GM23338 (cell line): ENCODE measurements at regions not wholly inside any gene's neighbourhood (a gene's known extent, or its start where the extent isn't known, plus 50 kb on each side); places are given as distances from the start of the nearest gene placed in this dataset.

Experiments
- ATAC-seq: fragments of 200-7000 bp; cut with Tn5 transposase; 3 replicates; pipeline ENCODE4 v1.9.1; 2020
- DNase-seq: peaks from one replicate; pipeline ENCODE4 v3.0.0-alpha.2; 2015; ENCODE audit warnings: low spot score
- H2AFZ ChIP-seq: fragments of 200-600 bp; sonication (generic); 2 replicates; pipeline ENCODE4 v1.8.0; 2016; ENCODE audit warnings: antibody characterized with exemption, mild to moderate bottlenecking, moderate library complexity
- H3F3A ChIP-seq: fragments of 200-600 bp; sonication (generic); replicated peaks from 2 replicates; pipeline ENCODE4 v1.8.0; 2017; ENCODE audit warnings: antibody characterized with exemption, mixed run types, low read depth
- H3K27ac ChIP-seq: fragments of 200-600 bp; sonication (generic); 2 replicates; pipeline ENCODE4 v1.6.1; 2016; ENCODE audit warnings: low read depth
- H3K27me3 ChIP-seq: fragments of 200-600 bp; sonication (generic); 2 replicates; pipeline ENCODE4 v1.8.0; 2016; ENCODE audit warnings: mild to moderate bottlenecking, mixed run types, moderate library complexity; ENCODE audit not compliant: insufficient read depth
- H3K36me3 ChIP-seq: fragments of 200-600 bp; sonication (generic); 2 replicates; pipeline ENCODE4 v1.8.0; 2016; ENCODE audit warnings: mild to moderate bottlenecking; ENCODE audit not compliant: insufficient read depth
- H3K4me1 ChIP-seq: fragments of 200-600 bp; sonication (generic); 2 replicates; pipeline ENCODE4 v1.8.0; 2016; ENCODE audit warnings: mild to moderate bottlenecking, moderate library complexity; ENCODE audit not compliant: insufficient read depth
- H3K4me2 ChIP-seq: fragments of 200-600 bp; sonication (generic); 2 replicates; pipeline ENCODE4 v1.7.1; 2017; ENCODE audit warnings: mixed run types
- H3K4me3 ChIP-seq: fragments of 200-600 bp; sonication (generic); 2 replicates; pipeline ENCODE4 v1.6.1; 2016; ENCODE audit warnings: mixed run types
- H3K79me2 ChIP-seq: fragments of 200-600 bp; sonication (generic); replicated peaks from 2 replicates; pipeline ENCODE4 v1.8.0; 2017; ENCODE audit warnings: mild to moderate bottlenecking; ENCODE audit not compliant: insufficient read depth
- H3K9me2 ChIP-seq: fragments of 200-600 bp; sonication (generic); 2 replicates; pipeline ENCODE4 v1.8.0; 2017; ENCODE audit not compliant: insufficient read depth
- H4K20me1 ChIP-seq: fragments of 200-600 bp; sonication (generic); replicated peaks from 2 replicates; pipeline ENCODE4 v1.8.0; 2017; ENCODE audit warnings: mild to moderate bottlenecking; ENCODE audit not compliant: insufficient read depth
- H3K27ac Mint-ChIP-seq: 2 replicates; pipeline ENCODE4 v1.8.0; 2020; ENCODE audit warnings: inconsistent platforms, mild to moderate bottlenecking, moderate library complexity, mixed read lengths
- H3K27me3 Mint-ChIP-seq: 3 replicates; pipeline ENCODE4 v1.8.0; 2022; ENCODE audit warnings: low read depth, mild to moderate bottlenecking, moderate library complexity, mixed read lengths, inconsistent platforms; ENCODE audit not compliant: insufficient read depth, poor library complexity
- H3K36me3 Mint-ChIP-seq: 3 replicates; pipeline ENCODE4 v1.8.0; 2021; ENCODE audit warnings: low read depth, mild to moderate bottlenecking, inconsistent platforms, moderate library complexity, mixed read lengths
- H3K4me1 Mint-ChIP-seq: 3 replicates; pipeline ENCODE4 v1.8.0; 2020; ENCODE audit warnings: mild to moderate bottlenecking, inconsistent platforms, mixed read lengths
- H3K4me3 Mint-ChIP-seq: 3 replicates; pipeline ENCODE4 v1.8.0; 2021; ENCODE audit warnings: moderate library complexity, mild to moderate bottlenecking, inconsistent platforms, mixed read lengths
- H3K9me3 Mint-ChIP-seq: 3 replicates; pipeline ENCODE4 v1.8.0; 2020; ENCODE audit warnings: moderate library complexity, mild to moderate bottlenecking, inconsistent platforms, mixed read lengths
- CREB1 ChIP-seq: fragments of 250-450 bp; sonication (Bioruptor Pico); IDR thresholded peaks from 2 replicates; pipeline ENCODE4 v1.5.0; 2020; ENCODE audit warnings: low read depth, mild to moderate bottlenecking, moderate library complexity
- CTCF ChIP-seq, 2 experiments: fragments of 200-600 bp in 1 of 2; sonication (generic) in 1 of 2; conservative IDR thresholded peaks; 2 replicates each; pipeline versions ENCODE4 v1.5.1 to v1.6.1; 2016 to 2017; ENCODE audit warnings: antibody characterized with exemption in 2 of 2, low read depth in 2 of 2, mild to moderate bottlenecking in 2 of 2, moderate library complexity in 1 of 2
- ETS1 ChIP-seq: IDR thresholded peaks from 2 replicates; pipeline ENCODE4 v1.6.1; 2016; ENCODE audit warnings: antibody characterized with exemption
- EZH2 ChIP-seq: fragments of 200-600 bp; sonication (generic); IDR thresholded peaks from one replicate; pipeline ENCODE4 v1.8.0; 2017; ENCODE audit warnings: antibody characterized with exemption, mild to moderate bottlenecking, low read depth; ENCODE audit not compliant: unreplicated experiment
- EZH2phosphoT487 ChIP-seq: fragments of 200-600 bp; sonication (generic); IDR thresholded peaks from one replicate; pipeline ENCODE4 v1.8.1; 2018; ENCODE audit warnings: antibody characterized with exemption; ENCODE audit not compliant: unreplicated experiment
- JUNB ChIP-seq: IDR thresholded peaks from one replicate; pipeline ENCODE4 v1.6.1; 2016; ENCODE audit warnings: antibody characterized with exemption; ENCODE audit not compliant: unreplicated experiment
- NANOG ChIP-seq: IDR thresholded peaks from 2 replicates; pipeline ENCODE4 v1.6.1; 2016; ENCODE audit warnings: antibody characterized with exemption, borderline replicate concordance
- POLR2AphosphoS5 ChIP-seq: IDR thresholded peaks from 2 replicates; pipeline ENCODE4 v1.6.1; 2016; ENCODE audit warnings: antibody characterized with exemption, low read depth
- STAT1 ChIP-seq: IDR thresholded peaks from one replicate; pipeline ENCODE4 v1.6.1; 2016; ENCODE audit warnings: antibody characterized with exemption; ENCODE audit not compliant: unreplicated experiment
- ZNF114 ChIP-seq: fragments of 250-450 bp; sonication (Bioruptor Pico); IDR thresholded peaks from 2 replicates; pipeline ENCODE4 v1.5.0; 2020; ENCODE audit warnings: mild to moderate bottlenecking, moderate library complexity
- ZNF331 ChIP-seq: fragments of 250-450 bp; sonication (Bioruptor Pico); IDR thresholded peaks from 2 replicates; pipeline ENCODE4 v1.5.0; 2020; ENCODE audit warnings: low read depth, mild to moderate bottlenecking, moderate library complexity
- ZNF462 ChIP-seq: fragments of 250-450 bp; sonication (Bioruptor Pico); IDR thresholded peaks from 2 replicates; pipeline ENCODE4 v1.5.0; 2020; ENCODE audit warnings: mild to moderate bottlenecking, moderate library complexity
- TF ChIP-seq, protein P1 (sequence below): IDR thresholded peaks from one replicate; pipeline ENCODE4 v1.6.1; 2018; ENCODE audit warnings: antibody characterized with exemption; ENCODE audit not compliant: unreplicated experiment

DNA sequence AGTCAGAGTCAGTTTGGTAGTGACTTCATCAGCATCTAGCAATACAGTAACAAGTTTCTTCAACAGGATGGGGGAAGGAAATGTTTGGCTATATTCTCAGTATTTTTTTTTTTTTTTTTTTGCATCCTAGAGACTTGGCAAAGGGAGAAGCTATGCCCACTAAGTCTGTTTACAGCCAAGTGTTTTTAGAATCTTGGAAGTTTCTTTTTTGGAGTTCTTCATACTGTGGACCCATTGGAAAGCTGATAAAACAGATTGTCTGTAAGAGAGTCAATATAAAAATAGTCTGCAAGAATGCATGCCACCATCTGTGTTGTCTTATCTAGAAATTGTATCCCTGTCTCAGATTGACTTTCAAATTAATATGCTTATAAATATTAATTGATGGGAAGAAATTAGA, 171.2 kb downstream of the ADCYAP1 start:
- no peak for TF ChIP-seq JUNB
- no peak for TF ChIP-seq ZNF462
- no peak for TF ChIP-seq STAT1
- TF ChIP-seq, protein P1, sequence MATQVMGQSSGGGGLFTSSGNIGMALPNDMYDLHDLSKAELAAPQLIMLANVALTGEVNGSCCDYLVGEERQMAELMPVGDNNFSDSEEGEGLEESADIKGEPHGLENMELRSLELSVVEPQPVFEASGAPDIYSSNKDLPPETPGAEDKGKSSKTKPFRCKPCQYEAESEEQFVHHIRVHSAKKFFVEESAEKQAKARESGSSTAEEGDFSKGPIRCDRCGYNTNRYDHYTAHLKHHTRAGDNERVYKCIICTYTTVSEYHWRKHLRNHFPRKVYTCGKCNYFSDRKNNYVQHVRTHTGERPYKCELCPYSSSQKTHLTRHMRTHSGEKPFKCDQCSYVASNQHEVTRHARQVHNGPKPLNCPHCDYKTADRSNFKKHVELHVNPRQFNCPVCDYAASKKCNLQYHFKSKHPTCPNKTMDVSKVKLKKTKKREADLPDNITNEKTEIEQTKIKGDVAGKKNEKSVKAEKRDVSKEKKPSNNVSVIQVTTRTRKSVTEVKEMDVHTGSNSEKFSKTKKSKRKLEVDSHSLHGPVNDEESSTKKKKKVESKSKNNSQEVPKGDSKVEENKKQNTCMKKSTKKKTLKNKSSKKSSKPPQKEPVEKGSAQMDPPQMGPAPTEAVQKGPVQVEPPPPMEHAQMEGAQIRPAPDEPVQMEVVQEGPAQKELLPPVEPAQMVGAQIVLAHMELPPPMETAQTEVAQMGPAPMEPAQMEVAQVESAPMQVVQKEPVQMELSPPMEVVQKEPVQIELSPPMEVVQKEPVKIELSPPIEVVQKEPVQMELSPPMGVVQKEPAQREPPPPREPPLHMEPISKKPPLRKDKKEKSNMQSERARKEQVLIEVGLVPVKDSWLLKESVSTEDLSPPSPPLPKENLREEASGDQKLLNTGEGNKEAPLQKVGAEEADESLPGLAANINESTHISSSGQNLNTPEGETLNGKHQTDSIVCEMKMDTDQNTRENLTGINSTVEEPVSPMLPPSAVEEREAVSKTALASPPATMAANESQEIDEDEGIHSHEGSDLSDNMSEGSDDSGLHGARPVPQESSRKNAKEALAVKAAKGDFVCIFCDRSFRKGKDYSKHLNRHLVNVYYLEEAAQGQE = no peak
- no peak for TF ChIP-seq ZNF331 (CRISPR knock-in tag)
- TF ChIP-seq ETS1 = no peak
- no peak for TF ChIP-seq ZNF114
- no peak for TF ChIP-seq EZH2
- no peak for TF ChIP-seq CREB1
- no peak for TF ChIP-seq POLR2AphosphoS5
- TF ChIP-seq CTCF (conservative IDR thresholded peaks at IDR 0.05; ENCODE audit: low read depth in 2 of 2) = no peak
- no peak for TF ChIP-seq NANOG
- TF ChIP-seq EZH2phosphoT487 = no peak
- Histone ChIP-seq H3K36me3 (no peaks in the 10 kb centered on the region), H3K4me2 (no peak overlapping the region), H3K4me1 (no peaks in the 10 kb centered on the region), H4K20me1 (no peaks in the 10 kb centered on the region), H3K79me2 (no peaks in the 10 kb centered on the region), H3K27ac (no peak overlapping the region), H3K4me3 (no peak overlapping the region), H3K27me3 (no peaks in the 10 kb centered on the region), H2AFZ (no peak overlapping the region), H3K9me2 (no peaks in the 10 kb centered on the region), H3F3A (no peaks in the 10 kb centered on the region)
- no peaks in the 10 kb centered on the region for H3K9me3 Mint-ChIP-seq
- H3K4me3 Mint-ChIP-seq = no peak overlapping the region
- no peaks in the 10 kb centered on the region for H3K36me3 Mint-ChIP-seq
- H3K27ac Mint-ChIP-seq = no peak overlapping the region
- DNase-seq (no peak), ATAC-seq (no peak)
- H3K4me1 Mint-ChIP-seq = peaks cover 7% of the 10 kb centered on the region; the same call in 2 of the 3 replicates
- peaks cover 2% of the 10 kb centered on the region for H3K27me3 Mint-ChIP-seq
